ENCODE measurements at regions not wholly inside any gene's neighbourhood (a gene's known extent, or its start where the extent isn't known, plus 50 kb on each side); places are given as distances from the start of the nearest gene placed in this dataset.

DNA sequence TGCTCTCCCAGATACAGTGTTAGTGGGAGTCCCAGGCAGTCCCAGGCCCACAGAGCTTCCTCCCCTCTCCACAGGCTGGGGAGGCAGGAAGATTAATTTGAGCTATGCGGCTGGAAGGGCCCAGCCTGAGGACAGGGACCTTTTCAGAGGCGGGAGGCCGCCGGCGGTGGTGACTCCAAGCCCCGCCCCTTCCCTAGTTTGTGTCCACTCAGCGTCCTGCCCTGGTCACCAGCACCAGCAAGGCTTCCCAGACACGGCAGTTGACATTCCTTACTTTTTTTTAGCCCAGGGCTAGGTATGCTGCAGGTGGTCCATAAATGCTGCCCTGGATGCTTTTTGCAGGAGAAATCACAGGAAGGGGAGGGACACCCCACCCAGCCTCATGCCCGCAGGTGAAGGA, 67.7 kb upstream of the LRPAP1 start:
- DNase-seq (ENCODE audit: low read depth, low spot score) = no peak
- CTCF ChIA-PET = interaction anchor here (0.5 kb wide), 1 partner anchor 26 kb away, joined by 3 read pairs; no protein-coding TSS in a partner anchor
- POLR2A ChIA-PET = no interaction called here
- no peak overlapping the region for H3K4me2 ChIP-seq (ENCODE audit: insufficient read depth, low read length)
- H3K4me1 ChIP-seq (ENCODE audit: control insufficient read depth, extremely low read depth, insufficient read depth, low read length) = no peaks in the 10 kb centered on the region
- H3K9ac ChIP-seq (replicated peaks; ENCODE audit: extremely low read depth, insufficient read depth, low read length) = no peak overlapping the region
- dilution Hi-C loops (cut with MboI; ENCODE audit: extremely low pct_ligation_motif_present, low sequenced_read_pairs) = no loop called here
- intact Hi-C loops (cut with micrococcal nuclease) = no loop called here
- H3K27ac ChIP-seq (ENCODE audit: insufficient read depth, low read depth, low read length) = no peak overlapping the region
- no peak for TF ChIP-seq JUN (IDR thresholded peaks at IDR 0.05; ENCODE audit: borderline replicate concordance, insufficient read depth, insufficient read length, low read depth)
- no peak for TF ChIP-seq POLR2A (IDR thresholded peaks at IDR 0.05; ENCODE audit: low read depth, low read length)
- TF ChIP-seq FOS (IDR thresholded peaks at IDR 0.05; ENCODE audit: borderline replicate concordance, insufficient read depth, low read length) = no peak
- no peak for TF ChIP-seq POLR2AphosphoS5 (IDR thresholded peaks at IDR 0.05; ENCODE audit: insufficient read depth, low read depth, low read length)
- no peak for TF ChIP-seq MYC (IDR thresholded peaks at IDR 0.05; ENCODE audit: low read depth, low read length)
- TF ChIP-seq EZH2 (IDR thresholded peaks at IDR 0.05; ENCODE audit: borderline replicate concordance, low read depth, low read length, severe bottlenecking) = no peak
- TF ChIP-seq, protein P1, sequence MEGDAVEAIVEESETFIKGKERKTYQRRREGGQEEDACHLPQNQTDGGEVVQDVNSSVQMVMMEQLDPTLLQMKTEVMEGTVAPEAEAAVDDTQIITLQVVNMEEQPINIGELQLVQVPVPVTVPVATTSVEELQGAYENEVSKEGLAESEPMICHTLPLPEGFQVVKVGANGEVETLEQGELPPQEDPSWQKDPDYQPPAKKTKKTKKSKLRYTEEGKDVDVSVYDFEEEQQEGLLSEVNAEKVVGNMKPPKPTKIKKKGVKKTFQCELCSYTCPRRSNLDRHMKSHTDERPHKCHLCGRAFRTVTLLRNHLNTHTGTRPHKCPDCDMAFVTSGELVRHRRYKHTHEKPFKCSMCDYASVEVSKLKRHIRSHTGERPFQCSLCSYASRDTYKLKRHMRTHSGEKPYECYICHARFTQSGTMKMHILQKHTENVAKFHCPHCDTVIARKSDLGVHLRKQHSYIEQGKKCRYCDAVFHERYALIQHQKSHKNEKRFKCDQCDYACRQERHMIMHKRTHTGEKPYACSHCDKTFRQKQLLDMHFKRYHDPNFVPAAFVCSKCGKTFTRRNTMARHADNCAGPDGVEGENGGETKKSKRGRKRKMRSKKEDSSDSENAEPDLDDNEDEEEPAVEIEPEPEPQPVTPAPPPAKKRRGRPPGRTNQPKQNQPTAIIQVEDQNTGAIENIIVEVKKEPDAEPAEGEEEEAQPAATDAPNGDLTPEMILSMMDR (IDR thresholded peaks at IDR 0.05; ENCODE audit: extremely low read depth in 1 of 2, insufficient read depth in 1 of 2, low read depth in 1 of 2, low read length in 2 of 2) = no peak
- TF ChIP-seq GATA2 (IDR thresholded peaks at IDR 0.05; ENCODE audit: insufficient read depth, insufficient read length, low read depth, low read length) = no peak
- TF ChIP-seq, protein P2, sequence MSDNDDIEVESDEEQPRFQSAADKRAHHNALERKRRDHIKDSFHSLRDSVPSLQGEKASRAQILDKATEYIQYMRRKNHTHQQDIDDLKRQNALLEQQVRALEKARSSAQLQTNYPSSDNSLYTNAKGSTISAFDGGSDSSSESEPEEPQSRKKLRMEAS (IDR thresholded peaks at IDR 0.05; ENCODE audit: insufficient read depth, insufficient read length) = no peak
- no peaks in the 10 kb centered on the region for H3K9me3 ChIP-seq (replicated peaks; ENCODE audit: control insufficient read depth, insufficient read depth, low read length)
- no peaks in the 10 kb centered on the region for H4K20me1 ChIP-seq (replicated peaks; ENCODE audit: control insufficient read depth, extremely low read depth, insufficient read depth, low read length)
- H2AFZ ChIP-seq (ENCODE audit: low read depth, low read length) = no peak overlapping the region
- no peak overlapping the region for H3K4me3 ChIP-seq (replicated peaks in 1 of 3; ENCODE audit: insufficient read depth in 1 of 3, low read depth in 1 of 3, low read length in 3 of 3)
- no peaks in the 10 kb centered on the region for H3K9me1 ChIP-seq (replicated peaks; ENCODE audit: control insufficient read depth, extremely low read depth, insufficient read depth, low read length)
- no peaks in the 10 kb centered on the region for H3K27me3 ChIP-seq (ENCODE audit: control insufficient read depth in 2 of 2, insufficient read depth in 2 of 2, low read length in 2 of 2)
- FAIRE-seq = no peak
- no TSS peak for BruUV-seq (replicated peaks)
- H3K36me3 ChIP-seq (ENCODE audit: control insufficient read depth in 2 of 2, extremely low read depth in 1 of 2, insufficient read depth in 2 of 2, low read length in 2 of 2) = no peaks in the 10 kb centered on the region
- H3K79me2 ChIP-seq (ENCODE audit: control insufficient read depth, insufficient read depth, low read length) = no peaks in the 10 kb centered on the region

All from endothelial cell of umbilical vein (primary cell).